GM23338 (cell line): ENCODE measurements at regions not wholly inside any gene's neighbourhood (a gene's known extent, or its start where the extent isn't known, plus 50 kb on each side); places are given as distances from the start of the nearest gene placed in this dataset.

ENCODE experiments used
- ATAC-seq: fragments of 200-7000 bp; cut with Tn5 transposase; 3 replicates; pipeline ENCODE4 v1.9.1; 2020
- DNase-seq: peaks from one replicate; pipeline ENCODE4 v3.0.0-alpha.2; 2015; ENCODE audit warnings: low spot score
- H2AFZ ChIP-seq: fragments of 200-600 bp; sonication (generic); 2 replicates; pipeline ENCODE4 v1.8.0; 2016; ENCODE audit warnings: antibody characterized with exemption, mild to moderate bottlenecking, moderate library complexity
- H3F3A ChIP-seq: fragments of 200-600 bp; sonication (generic); replicated peaks from 2 replicates; pipeline ENCODE4 v1.8.0; 2017; ENCODE audit warnings: antibody characterized with exemption, mixed run types, low read depth
- H3K27ac ChIP-seq: fragments of 200-600 bp; sonication (generic); 2 replicates; pipeline ENCODE4 v1.6.1; 2016; ENCODE audit warnings: low read depth
- H3K27me3 ChIP-seq: fragments of 200-600 bp; sonication (generic); 2 replicates; pipeline ENCODE4 v1.8.0; 2016; ENCODE audit warnings: mild to moderate bottlenecking, mixed run types, moderate library complexity; ENCODE audit not compliant: insufficient read depth
- H3K36me3 ChIP-seq: fragments of 200-600 bp; sonication (generic); 2 replicates; pipeline ENCODE4 v1.8.0; 2016; ENCODE audit warnings: mild to moderate bottlenecking; ENCODE audit not compliant: insufficient read depth
- H3K4me1 ChIP-seq: fragments of 200-600 bp; sonication (generic); 2 replicates; pipeline ENCODE4 v1.8.0; 2016; ENCODE audit warnings: mild to moderate bottlenecking, moderate library complexity; ENCODE audit not compliant: insufficient read depth
- H3K4me2 ChIP-seq: fragments of 200-600 bp; sonication (generic); 2 replicates; pipeline ENCODE4 v1.7.1; 2017; ENCODE audit warnings: mixed run types
- H3K4me3 ChIP-seq: fragments of 200-600 bp; sonication (generic); 2 replicates; pipeline ENCODE4 v1.6.1; 2016; ENCODE audit warnings: mixed run types
- H3K79me2 ChIP-seq: fragments of 200-600 bp; sonication (generic); replicated peaks from 2 replicates; pipeline ENCODE4 v1.8.0; 2017; ENCODE audit warnings: mild to moderate bottlenecking; ENCODE audit not compliant: insufficient read depth
- H3K9me2 ChIP-seq: fragments of 200-600 bp; sonication (generic); 2 replicates; pipeline ENCODE4 v1.8.0; 2017; ENCODE audit not compliant: insufficient read depth
- H4K20me1 ChIP-seq: fragments of 200-600 bp; sonication (generic); replicated peaks from 2 replicates; pipeline ENCODE4 v1.8.0; 2017; ENCODE audit warnings: mild to moderate bottlenecking; ENCODE audit not compliant: insufficient read depth
- H3K27ac Mint-ChIP-seq: 2 replicates; pipeline ENCODE4 v1.8.0; 2020; ENCODE audit warnings: inconsistent platforms, mild to moderate bottlenecking, moderate library complexity, mixed read lengths
- H3K27me3 Mint-ChIP-seq: 3 replicates; pipeline ENCODE4 v1.8.0; 2022; ENCODE audit warnings: low read depth, mild to moderate bottlenecking, moderate library complexity, mixed read lengths, inconsistent platforms; ENCODE audit not compliant: insufficient read depth, poor library complexity
- H3K36me3 Mint-ChIP-seq: 3 replicates; pipeline ENCODE4 v1.8.0; 2021; ENCODE audit warnings: low read depth, mild to moderate bottlenecking, inconsistent platforms, moderate library complexity, mixed read lengths
- H3K4me1 Mint-ChIP-seq: 3 replicates; pipeline ENCODE4 v1.8.0; 2020; ENCODE audit warnings: mild to moderate bottlenecking, inconsistent platforms, mixed read lengths
- H3K4me3 Mint-ChIP-seq: 3 replicates; pipeline ENCODE4 v1.8.0; 2021; ENCODE audit warnings: moderate library complexity, mild to moderate bottlenecking, inconsistent platforms, mixed read lengths
- H3K9me3 Mint-ChIP-seq: 3 replicates; pipeline ENCODE4 v1.8.0; 2020; ENCODE audit warnings: moderate library complexity, mild to moderate bottlenecking, inconsistent platforms, mixed read lengths
- CTCF ChIP-seq, 2 experiments: fragments of 200-600 bp in 1 of 2; sonication (generic) in 1 of 2; conservative IDR thresholded peaks; 2 replicates each; pipeline versions ENCODE4 v1.5.1 to v1.6.1; 2016 to 2017; ENCODE audit warnings: antibody characterized with exemption in 2 of 2, low read depth in 2 of 2, mild to moderate bottlenecking in 2 of 2, moderate library complexity in 1 of 2
- ETS1 ChIP-seq: IDR thresholded peaks from 2 replicates; pipeline ENCODE4 v1.6.1; 2016; ENCODE audit warnings: antibody characterized with exemption
- EZH2 ChIP-seq: fragments of 200-600 bp; sonication (generic); IDR thresholded peaks from one replicate; pipeline ENCODE4 v1.8.0; 2017; ENCODE audit warnings: antibody characterized with exemption, mild to moderate bottlenecking, low read depth; ENCODE audit not compliant: unreplicated experiment
- EZH2phosphoT487 ChIP-seq: fragments of 200-600 bp; sonication (generic); IDR thresholded peaks from one replicate; pipeline ENCODE4 v1.8.1; 2018; ENCODE audit warnings: antibody characterized with exemption; ENCODE audit not compliant: unreplicated experiment
- JUNB ChIP-seq: IDR thresholded peaks from one replicate; pipeline ENCODE4 v1.6.1; 2016; ENCODE audit warnings: antibody characterized with exemption; ENCODE audit not compliant: unreplicated experiment
- NANOG ChIP-seq: IDR thresholded peaks from 2 replicates; pipeline ENCODE4 v1.6.1; 2016; ENCODE audit warnings: antibody characterized with exemption, borderline replicate concordance
- POLR2AphosphoS5 ChIP-seq: IDR thresholded peaks from 2 replicates; pipeline ENCODE4 v1.6.1; 2016; ENCODE audit warnings: antibody characterized with exemption, low read depth
- STAT1 ChIP-seq: IDR thresholded peaks from one replicate; pipeline ENCODE4 v1.6.1; 2016; ENCODE audit warnings: antibody characterized with exemption; ENCODE audit not compliant: unreplicated experiment
- ZNF114 ChIP-seq: fragments of 250-450 bp; sonication (Bioruptor Pico); IDR thresholded peaks from 2 replicates; pipeline ENCODE4 v1.5.0; 2020; ENCODE audit warnings: mild to moderate bottlenecking, moderate library complexity
- ZNF331 ChIP-seq: fragments of 250-450 bp; sonication (Bioruptor Pico); IDR thresholded peaks from 2 replicates; pipeline ENCODE4 v1.5.0; 2020; ENCODE audit warnings: low read depth, mild to moderate bottlenecking, moderate library complexity
- ZNF462 ChIP-seq: fragments of 250-450 bp; sonication (Bioruptor Pico); IDR thresholded peaks from 2 replicates; pipeline ENCODE4 v1.5.0; 2020; ENCODE audit warnings: mild to moderate bottlenecking, moderate library complexity

GRCh38 chr1:214902636-214903320 lies 179.8 kb upstream of the KCNK2 start (continued):
- TF ChIP-seq ZNF462 (CRISPR knock-in tag), result no peak

- H3K36me3 ChIP-seq, result no peaks in the 10 kb centered on the region
- Mint-ChIP-seq H3K4me3 (no peak overlapping the region), H3K36me3 (no peaks in the 10 kb centered on the region), H3K27me3 (no peaks in the 10 kb centered on the region), H3K27ac (no peak overlapping the region), H3K4me1 (peaks cover 8% of the 10 kb centered on the region; the same call in 2 of the 3 replicates), H3K9me3 (no peaks in the 10 kb centered on the region)
- no peak overlapping the region for H2AFZ ChIP-seq
- ATAC-seq (no peak), DNase-seq (no peak)
- H3K4me2 ChIP-seq, result no peak overlapping the region
- no peaks in the 10 kb centered on the region for H3K79me2 ChIP-seq
- no peaks in the 10 kb centered on the region for H3F3A ChIP-seq
- H4K20me1 ChIP-seq, result no peaks in the 10 kb centered on the region
- no peak overlapping the region for H3K27ac ChIP-seq
- no peaks in the 10 kb centered on the region for H3K9me2 ChIP-seq
- no peak overlapping the region for H3K4me3 ChIP-seq
- no peaks in the 10 kb centered on the region for H3K4me1 ChIP-seq
- H3K27me3 ChIP-seq, result no peaks in the 10 kb centered on the region
- TF ChIP-seq CTCF (conservative IDR thresholded peaks at IDR 0.05; ENCODE audit: low read depth in 2 of 2), result no peak
- no peak for TF ChIP-seq JUNB
- TF ChIP-seq EZH2phosphoT487, result no peak
- TF ChIP-seq EZH2, result no peak
- TF ChIP-seq POLR2AphosphoS5, result no peak
- TF ChIP-seq NANOG, result no peak
- no peak for TF ChIP-seq ZNF331
- TF ChIP-seq ZNF114 (CRISPR knock-in tag), result no peak
- no peak for TF ChIP-seq STAT1
- no peak for TF ChIP-seq ETS1
Measured at GRCh38 chr1:214912127-214912526, 170.4 kb upstream of the KCNK2 start.
